ENCODE measurements at regions not wholly inside any gene's neighbourhood (a gene's known extent, or its start where the extent isn't known, plus 50 kb on each side); places are given as distances from the start of the nearest gene placed in this dataset.

GRCh38 chr2:18476484-18476883 lies 84.0 kb downstream of the RDH14 start:
- TF ChIP-seq POLR2A (IDR thresholded peaks at IDR 0.05) (no peak), POLR2AphosphoS5 (IDR thresholded peaks at IDR 0.05) (no peak)
